ENCODE measurements at regions not wholly inside any gene's neighbourhood (a gene's known extent, or its start where the extent isn't known, plus 50 kb on each side); places are given as distances from the start of the nearest gene placed in this dataset.

DNA sequence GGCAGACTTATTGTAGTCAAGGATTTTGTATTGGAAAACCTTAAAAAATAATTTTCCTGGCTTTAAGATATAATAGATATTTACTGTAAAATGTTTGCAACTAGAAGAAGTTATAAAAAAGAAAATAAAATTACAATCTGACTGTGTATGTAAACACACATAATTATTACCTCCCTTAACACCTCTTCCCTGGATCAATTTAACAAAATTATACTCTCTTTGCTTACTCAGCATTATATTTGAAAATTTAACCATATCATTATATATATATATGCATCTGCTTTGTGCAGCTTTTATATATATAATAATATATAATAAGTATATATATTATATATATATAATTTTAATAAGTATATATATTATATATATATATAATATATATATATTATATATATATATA is 131.7 kb upstream of the FAM98A start (continued):
- TF ChIP-seq PRDM15 (CRISPR knock-in tag; IDR thresholded peaks at IDR 0.05) (no peak), YBX1 (IDR thresholded peaks at IDR 0.05) (no peak), MAX (IDR thresholded peaks at IDR 0.05; ENCODE audit: low read depth, low read length) (no peak), STAT1 (conservative IDR thresholded peaks at IDR 0.05) (no peak), NFIC (IDR thresholded peaks at IDR 0.05; ENCODE audit: low read depth, low read length) (no peak)
- TF ChIP-seq, protein P1, sequence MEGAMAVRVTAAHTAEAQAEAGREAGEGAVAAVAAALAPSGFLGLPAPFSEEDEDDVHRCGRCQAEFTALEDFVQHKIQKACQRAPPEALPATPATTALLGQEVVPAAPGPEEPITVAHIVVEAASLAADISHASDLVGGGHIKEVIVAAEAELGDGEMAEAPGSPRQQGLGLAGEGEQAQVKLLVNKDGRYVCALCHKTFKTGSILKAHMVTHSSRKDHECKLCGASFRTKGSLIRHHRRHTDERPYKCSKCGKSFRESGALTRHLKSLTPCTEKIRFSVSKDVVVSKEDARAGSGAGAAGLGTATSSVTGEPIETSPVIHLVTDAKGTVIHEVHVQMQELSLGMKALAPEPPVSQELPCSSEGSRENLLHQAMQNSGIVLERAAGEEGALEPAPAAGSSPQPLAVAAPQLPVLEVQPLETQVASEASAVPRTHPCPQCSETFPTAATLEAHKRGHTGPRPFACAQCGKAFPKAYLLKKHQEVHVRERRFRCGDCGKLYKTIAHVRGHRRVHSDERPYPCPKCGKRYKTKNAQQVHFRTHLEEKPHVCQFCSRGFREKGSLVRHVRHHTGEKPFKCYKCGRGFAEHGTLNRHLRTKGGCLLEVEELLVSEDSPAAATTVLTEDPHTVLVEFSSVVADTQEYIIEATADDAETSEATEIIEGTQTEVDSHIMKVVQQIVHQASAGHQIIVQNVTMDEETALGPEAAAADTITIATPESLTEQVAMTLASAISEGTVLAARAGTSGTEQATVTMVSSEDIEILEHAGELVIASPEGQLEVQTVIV (IDR thresholded peaks at IDR 0.05; ENCODE audit: borderline replicate concordance, partially characterized antibody) = no peak
- TF ChIP-seq, protein P2, sequence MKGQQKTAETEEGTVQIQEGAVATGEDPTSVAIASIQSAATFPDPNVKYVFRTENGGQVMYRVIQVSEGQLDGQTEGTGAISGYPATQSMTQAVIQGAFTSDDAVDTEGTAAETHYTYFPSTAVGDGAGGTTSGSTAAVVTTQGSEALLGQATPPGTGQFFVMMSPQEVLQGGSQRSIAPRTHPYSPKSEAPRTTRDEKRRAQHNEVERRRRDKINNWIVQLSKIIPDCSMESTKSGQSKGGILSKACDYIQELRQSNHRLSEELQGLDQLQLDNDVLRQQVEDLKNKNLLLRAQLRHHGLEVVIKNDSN (IDR thresholded peaks at IDR 0.05; ENCODE audit: borderline replicate concordance, extremely low read length, insufficient read depth, low read depth, low read length) = no peak
- TF ChIP-seq, protein P3, sequence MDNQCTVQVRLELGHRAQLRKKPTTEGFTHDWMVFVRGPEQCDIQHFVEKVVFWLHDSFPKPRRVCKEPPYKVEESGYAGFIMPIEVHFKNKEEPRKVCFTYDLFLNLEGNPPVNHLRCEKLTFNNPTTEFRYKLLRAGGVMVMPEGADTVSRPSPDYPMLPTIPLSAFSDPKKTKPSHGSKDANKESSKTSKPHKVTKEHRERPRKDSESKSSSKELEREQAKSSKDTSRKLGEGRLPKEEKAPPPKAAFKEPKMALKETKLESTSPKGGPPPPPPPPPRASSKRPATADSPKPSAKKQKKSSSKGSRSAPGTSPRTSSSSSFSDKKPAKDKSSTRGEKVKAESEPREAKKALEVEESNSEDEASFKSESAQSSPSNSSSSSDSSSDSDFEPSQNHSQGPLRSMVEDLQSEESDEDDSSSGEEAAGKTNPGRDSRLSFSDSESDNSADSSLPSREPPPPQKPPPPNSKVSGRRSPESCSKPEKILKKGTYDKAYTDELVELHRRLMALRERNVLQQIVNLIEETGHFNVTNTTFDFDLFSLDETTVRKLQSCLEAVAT (IDR thresholded peaks at IDR 0.05) = no peak

Data from GM12878 (cell line).